WTC11 (cell line): ENCODE measurements at regions not wholly inside any gene's neighbourhood (a gene's known extent, or its start where the extent isn't known, plus 50 kb on each side); places are given as distances from the start of the nearest gene placed in this dataset.

Experiments
- ATAC-seq: fragments of 200-7000 bp; cut with Tn5 transposase; 2 replicates; pipeline ENCODE4 v1.10.0; 2021; ENCODE audit warnings: mild to moderate bottlenecking, moderate library complexity
- CTCF ChIA-PET: fragments of 300-600 bp; sonication (Branson Sonifier 250); formaldehyde crosslinking; loops from one replicate; lab custom pipeline; 2021; ENCODE audit warnings: antibody characterized with exemption; lab: Charles Lee
- POLR2A ChIA-PET: fragments of 350-600 bp; sonication (Branson Sonifier 250); formaldehyde crosslinking; loops from one replicate; lab custom pipeline; 2021; ENCODE audit warnings: antibody characterized with exemption; lab: Charles Lee
- DNase-seq: peaks from one replicate; pipeline ENCODE4 v3.0.0; 2021; ENCODE audit warnings: low spot score
- H3K27ac Mint-ChIP-seq: 2 replicates; pipeline ENCODE4 v1.8.0; 2021; ENCODE audit warnings: mixed read lengths
- H3K27me3 Mint-ChIP-seq: 2 replicates; pipeline ENCODE4 v1.8.0; 2021; ENCODE audit warnings: low read depth, mild to moderate bottlenecking, moderate library complexity, mixed read lengths
- H3K36me3 Mint-ChIP-seq: 2 replicates; pipeline ENCODE4 v1.8.0; 2021; ENCODE audit warnings: mixed read lengths
- H3K4me1 Mint-ChIP-seq: 2 replicates; pipeline ENCODE4 v1.8.0; 2022; ENCODE audit warnings: mixed read lengths
- H3K4me3 Mint-ChIP-seq: 2 replicates; pipeline ENCODE4 v1.8.0; 2021; ENCODE audit warnings: mild to moderate bottlenecking, moderate library complexity, mixed read lengths
- H3K9me3 Mint-ChIP-seq: 2 replicates; pipeline ENCODE4 v1.8.0; 2021; ENCODE audit warnings: mixed read lengths
- EMX1 ChIP-seq: fragments of 250-450 bp; sonication (Bioruptor Pico); IDR thresholded peaks from 2 replicates; pipeline ENCODE4 v1.8.0; 2021; ENCODE audit warnings: mild to moderate bottlenecking
- ESRRA ChIP-seq: sonication (generic); formaldehyde crosslinking; IDR thresholded peaks from 2 replicates; pipeline ENCODE4 v1.8.1; 2022; ENCODE audit warnings: mild to moderate bottlenecking, missing genetic modification reagents, borderline replicate concordance
- FOXK1 ChIP-seq: sonication (generic); formaldehyde crosslinking; IDR thresholded peaks from 2 replicates; pipeline ENCODE4 v1.8.0; 2022; ENCODE audit warnings: mild to moderate bottlenecking, moderate library complexity, missing genetic modification reagents
- GABPB1 ChIP-seq: sonication (generic); formaldehyde crosslinking; IDR thresholded peaks from 2 replicates; pipeline ENCODE4 v1.8.1; 2023; ENCODE audit warnings: mild to moderate bottlenecking, missing genetic modification reagents
- IRF2 ChIP-seq: sonication (generic); formaldehyde crosslinking; IDR thresholded peaks from 2 replicates; pipeline ENCODE4 v1.8.0; 2022; ENCODE audit warnings: low read depth, missing genetic modification reagents, borderline replicate concordance
- MXD4 ChIP-seq: fragments of 250-450 bp; sonication (Bioruptor Pico); IDR thresholded peaks from 2 replicates; pipeline ENCODE4 v1.8.0; 2021; ENCODE audit warnings: mild to moderate bottlenecking, moderate library complexity, borderline replicate concordance
- NFATC4 ChIP-seq: fragments of 250-450 bp; sonication (Bioruptor Pico); IDR thresholded peaks from 2 replicates; pipeline ENCODE4 v1.9.0; 2021; ENCODE audit warnings: mild to moderate bottlenecking
- NR1H2 ChIP-seq: sonication (generic); formaldehyde crosslinking; IDR thresholded peaks from 2 replicates; pipeline ENCODE4 v1.9.0; 2021; ENCODE audit warnings: mild to moderate bottlenecking, moderate library complexity, missing genetic modification reagents
- TEAD1 ChIP-seq: sonication (generic); formaldehyde crosslinking; IDR thresholded peaks from 2 replicates; pipeline ENCODE4 v1.8.0; 2022; ENCODE audit warnings: mild to moderate bottlenecking, missing genetic modification reagents
- ZNF219 ChIP-seq: sonication (generic); formaldehyde crosslinking; IDR thresholded peaks from 2 replicates; pipeline ENCODE4 v1.8.0; 2023; ENCODE audit warnings: missing genetic modification reagents, mild to moderate bottlenecking, borderline replicate concordance
- ZNF671 ChIP-seq: fragments of 250-450 bp; sonication (Bioruptor Pico); IDR thresholded peaks from 2 replicates; pipeline ENCODE4 v1.8.0; 2021; ENCODE audit warnings: mild to moderate bottlenecking
- TF ChIP-seq, protein P1 (sequence below): sonication (generic); formaldehyde crosslinking; IDR thresholded peaks from 2 replicates; pipeline ENCODE4 v1.8.0; 2022; ENCODE audit warnings: mild to moderate bottlenecking, missing genetic modification reagents
- TF ChIP-seq, protein P2 (sequence below): fragments of 200-600 bp; IDR thresholded peaks from 2 replicates; pipeline ENCODE4 v1.8.0; 2022; ENCODE audit warnings: antibody characterized with exemption
- TF ChIP-seq, protein P3 (sequence below): fragments of 250-450 bp; sonication (Bioruptor Pico); conservative IDR thresholded peaks from 2 replicates; pipeline ENCODE4 v1.9.0; 2021; ENCODE audit warnings: mild to moderate bottlenecking
- TF ChIP-seq, protein P4 (sequence below): sonication (generic); formaldehyde crosslinking; conservative IDR thresholded peaks from 2 replicates; pipeline ENCODE4 v1.8.1; 2022; ENCODE audit warnings: mild to moderate bottlenecking, missing genetic modification reagents
- TF ChIP-seq, protein P5 (sequence below): sonication (generic); formaldehyde crosslinking; IDR thresholded peaks from 2 replicates; pipeline ENCODE4 v1.8.1; 2022; ENCODE audit warnings: low read depth, missing genetic modification reagents, borderline replicate concordance
- TF ChIP-seq, protein P6 (sequence below): fragments of 250-450 bp; sonication (Bioruptor Pico); IDR thresholded peaks from 2 replicates; pipeline ENCODE4 v2.1.2; 2022; ENCODE audit warnings: mild to moderate bottlenecking, moderate library complexity

DNA sequence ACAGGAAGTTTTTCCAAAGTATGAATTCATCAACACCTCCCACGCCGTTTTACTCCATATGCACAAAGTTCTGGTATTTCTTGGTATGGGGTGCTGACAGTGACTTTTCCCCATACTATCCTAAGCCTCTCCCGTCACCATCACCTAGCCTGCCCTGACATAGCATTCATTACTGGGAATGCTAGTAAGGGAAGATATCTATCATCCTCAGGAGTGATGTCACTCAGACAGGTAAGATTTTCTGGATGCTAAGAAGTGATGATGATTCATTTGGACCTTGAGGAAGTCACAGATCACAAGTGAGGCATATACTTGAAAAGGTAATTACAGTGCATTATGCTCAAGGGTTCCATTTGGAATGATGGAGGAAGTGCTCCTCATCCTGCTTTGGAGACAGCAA is 355.1 kb upstream of the STAC start:
- Mint-ChIP-seq H3K9me3 (peaks cover 15% of the 10 kb centered on the region; the same call in 1 of the 2 replicates), H3K4me3 (no peak overlapping the region), H3K36me3 (no peaks in the 10 kb centered on the region), H3K4me1 (no peaks in the 10 kb centered on the region), H3K27ac (no peak overlapping the region), H3K27me3 (no peaks in the 10 kb centered on the region)
- no peak for DNase-seq
- ChIA-PET CTCF (no interaction called here), POLR2A (interaction anchor here (0.5 kb wide), 1 partner anchor 503 kb away, joined by 3 read pairs; no protein-coding TSS in a partner anchor)
- ATAC-seq, result no peak
- TF ChIP-seq ZNF219 (CRISPR knock-in tag) (no peak), IRF2 (CRISPR knock-in tag) (no peak)

DNA sequence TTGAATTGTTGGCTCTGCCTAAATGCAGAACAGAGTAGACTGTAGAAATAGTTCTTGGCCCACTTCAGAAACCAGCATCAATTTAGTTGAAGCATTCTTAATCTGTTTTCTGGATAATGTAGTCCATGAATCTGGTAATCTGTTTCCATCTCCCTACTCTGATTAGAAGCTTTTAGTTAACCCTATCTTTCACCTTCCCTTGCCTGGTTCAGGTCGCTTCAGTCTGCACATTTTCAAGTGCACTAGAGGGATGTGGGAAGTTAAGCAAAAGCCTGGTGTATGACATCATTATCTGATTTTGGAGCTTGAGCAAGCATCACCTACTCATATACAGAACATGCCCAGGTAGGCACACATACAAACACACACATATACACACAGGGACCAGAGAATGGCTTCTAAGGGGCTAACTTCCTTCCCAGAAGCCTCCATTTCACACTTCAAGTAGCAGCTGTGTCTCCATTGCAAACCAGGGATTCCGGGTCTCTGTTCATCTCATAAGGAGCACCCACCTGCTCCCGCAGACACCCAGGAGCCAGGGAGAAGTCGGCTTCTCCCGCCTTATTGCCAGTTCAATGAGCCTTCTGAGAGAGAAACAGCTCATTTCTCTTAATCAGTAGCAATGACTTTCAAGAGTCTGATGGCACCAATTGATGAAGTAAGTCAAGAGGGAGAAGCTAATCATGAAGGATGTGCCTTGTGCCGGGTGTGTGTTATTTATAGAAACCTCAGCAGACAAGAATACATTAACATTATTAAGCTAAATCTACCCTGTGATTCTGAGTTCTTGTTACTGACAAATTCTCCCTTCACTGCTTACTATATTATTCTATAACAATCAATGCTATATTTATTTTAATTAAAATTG is 347.9 kb upstream of the STAC start:
- Mint-ChIP-seq H3K9me3 (peaks cover 29% of the 10 kb centered on the region), H3K27ac (no peak overlapping the region), H3K4me1 (peaks cover 4% of the 10 kb centered on the region; the same call in 1 of the 2 replicates), H3K36me3 (peaks cover 6% of the 10 kb centered on the region), H3K27me3 (no peaks in the 10 kb centered on the region), H3K4me3 (no peak overlapping the region)
- DNase-seq (no peak), ATAC-seq (no peak)
- ChIA-PET CTCF (no interaction called here), POLR2A (no interaction called here)
- no peak for TF ChIP-seq MXD4 (CRISPR knock-in tag)
- no peak for TF ChIP-seq ZNF671 (CRISPR knock-in tag)
- TF ChIP-seq ESRRA (CRISPR knock-in tag), result no peak

DNA sequence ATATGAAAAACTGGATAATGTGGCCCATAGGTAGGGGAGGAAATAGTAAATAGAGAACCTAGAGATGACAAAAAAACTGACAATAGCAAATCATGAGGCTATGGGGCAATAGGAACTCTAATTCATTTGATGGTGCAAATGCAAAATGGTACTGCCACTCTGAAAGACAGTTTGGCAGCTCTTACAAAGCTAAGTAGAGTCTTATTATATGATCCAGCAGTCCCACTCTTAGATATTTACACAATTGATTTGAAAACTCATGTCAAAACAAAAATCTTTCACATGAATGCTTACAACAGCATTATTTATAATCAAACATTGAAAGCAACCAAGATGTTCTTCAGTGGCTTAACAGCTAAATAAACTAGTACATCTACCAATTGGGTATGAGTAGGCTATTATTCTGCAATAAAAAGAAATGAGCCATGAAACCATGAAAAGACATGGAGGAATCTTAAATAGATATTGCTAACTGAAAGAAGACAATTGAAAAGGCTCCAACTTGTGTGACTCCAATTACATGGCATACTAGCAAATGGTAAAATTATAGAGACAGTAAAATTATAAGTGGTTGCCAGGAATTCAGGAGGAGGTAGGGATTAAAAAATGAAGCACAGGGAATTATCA is 321.8 kb upstream of the STAC start:
- ChIA-PET CTCF (no interaction called here), POLR2A (no interaction called here)
- Mint-ChIP-seq H3K9me3 (peaks cover 23% of the 10 kb centered on the region), H3K4me3 (no peak overlapping the region), H3K27me3 (no peaks in the 10 kb centered on the region), H3K27ac (no peak overlapping the region), H3K36me3 (peaks cover 13% of the 10 kb centered on the region), H3K4me1 (no peaks in the 10 kb centered on the region)
- no peak for DNase-seq
- no peak for ATAC-seq
- TF ChIP-seq NFATC4 (CRISPR knock-in tag) (no peak), NR1H2 (CRISPR knock-in tag) (no peak), ZNF219 (CRISPR knock-in tag) (no peak), EMX1 (CRISPR knock-in tag) (no peak), IRF2 (CRISPR knock-in tag) (no peak), TEAD1 (CRISPR knock-in tag) (no peak), FOXK1 (CRISPR knock-in tag) (no peak), GABPB1 (CRISPR knock-in tag) (no peak)
- TF ChIP-seq, protein P1, sequence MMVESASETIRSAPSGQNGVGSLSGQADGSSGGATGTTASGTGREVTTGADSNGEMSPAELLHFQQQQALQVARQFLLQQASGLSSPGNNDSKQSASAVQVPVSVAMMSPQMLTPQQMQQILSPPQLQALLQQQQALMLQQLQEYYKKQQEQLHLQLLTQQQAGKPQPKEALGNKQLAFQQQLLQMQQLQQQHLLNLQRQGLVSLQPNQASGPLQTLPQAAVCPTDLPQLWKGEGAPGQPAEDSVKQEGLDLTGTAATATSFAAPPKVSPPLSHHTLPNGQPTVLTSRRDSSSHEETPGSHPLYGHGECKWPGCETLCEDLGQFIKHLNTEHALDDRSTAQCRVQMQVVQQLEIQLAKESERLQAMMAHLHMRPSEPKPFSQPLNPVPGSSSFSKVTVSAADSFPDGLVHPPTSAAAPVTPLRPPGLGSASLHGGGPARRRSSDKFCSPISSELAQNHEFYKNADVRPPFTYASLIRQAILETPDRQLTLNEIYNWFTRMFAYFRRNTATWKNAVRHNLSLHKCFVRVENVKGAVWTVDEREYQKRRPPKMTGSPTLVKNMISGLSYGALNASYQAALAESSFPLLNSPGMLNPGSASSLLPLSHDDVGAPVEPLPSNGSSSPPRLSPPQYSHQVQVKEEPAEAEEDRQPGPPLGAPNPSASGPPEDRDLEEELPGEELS (CRISPR knock-in tag), result no peak
- TF ChIP-seq, protein P2, sequence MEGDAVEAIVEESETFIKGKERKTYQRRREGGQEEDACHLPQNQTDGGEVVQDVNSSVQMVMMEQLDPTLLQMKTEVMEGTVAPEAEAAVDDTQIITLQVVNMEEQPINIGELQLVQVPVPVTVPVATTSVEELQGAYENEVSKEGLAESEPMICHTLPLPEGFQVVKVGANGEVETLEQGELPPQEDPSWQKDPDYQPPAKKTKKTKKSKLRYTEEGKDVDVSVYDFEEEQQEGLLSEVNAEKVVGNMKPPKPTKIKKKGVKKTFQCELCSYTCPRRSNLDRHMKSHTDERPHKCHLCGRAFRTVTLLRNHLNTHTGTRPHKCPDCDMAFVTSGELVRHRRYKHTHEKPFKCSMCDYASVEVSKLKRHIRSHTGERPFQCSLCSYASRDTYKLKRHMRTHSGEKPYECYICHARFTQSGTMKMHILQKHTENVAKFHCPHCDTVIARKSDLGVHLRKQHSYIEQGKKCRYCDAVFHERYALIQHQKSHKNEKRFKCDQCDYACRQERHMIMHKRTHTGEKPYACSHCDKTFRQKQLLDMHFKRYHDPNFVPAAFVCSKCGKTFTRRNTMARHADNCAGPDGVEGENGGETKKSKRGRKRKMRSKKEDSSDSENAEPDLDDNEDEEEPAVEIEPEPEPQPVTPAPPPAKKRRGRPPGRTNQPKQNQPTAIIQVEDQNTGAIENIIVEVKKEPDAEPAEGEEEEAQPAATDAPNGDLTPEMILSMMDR, result no peak
- TF ChIP-seq, protein P3, sequence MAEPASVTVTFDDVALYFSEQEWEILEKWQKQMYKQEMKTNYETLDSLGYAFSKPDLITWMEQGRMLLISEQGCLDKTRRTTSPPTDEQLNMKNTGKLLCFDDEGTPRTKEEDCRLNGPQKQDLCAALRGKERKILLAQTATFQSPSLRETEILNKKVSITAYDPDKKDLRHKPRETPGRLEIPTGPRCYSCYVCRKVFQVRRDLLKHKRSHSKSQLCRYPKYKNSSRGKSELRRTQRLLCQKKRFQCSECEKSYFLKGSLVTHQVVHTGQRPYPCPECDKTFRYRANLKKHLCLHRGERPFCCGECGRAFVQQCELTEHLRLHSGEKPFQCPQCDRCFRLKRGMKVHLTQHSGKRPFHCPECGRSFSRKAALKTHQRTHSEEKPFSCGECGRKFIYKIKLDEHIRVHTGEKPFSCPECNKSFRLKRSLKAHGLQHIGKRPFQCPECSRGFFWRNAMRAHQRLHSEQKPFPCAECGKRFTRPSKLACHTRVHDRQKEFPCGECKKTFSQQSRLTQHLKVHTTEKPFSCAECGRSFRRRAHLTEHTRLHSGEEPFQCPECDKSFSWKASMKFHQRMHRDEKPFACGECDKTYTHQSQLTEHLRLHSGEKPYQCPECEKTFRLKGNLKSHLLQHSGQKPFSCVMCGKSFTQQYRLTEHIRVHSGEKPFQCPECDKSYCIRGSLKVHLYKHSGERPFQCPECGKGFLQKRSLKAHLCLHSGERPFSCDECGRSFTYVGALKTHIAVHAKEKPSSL (CRISPR knock-in tag), result no peak
- TF ChIP-seq, protein P4, sequence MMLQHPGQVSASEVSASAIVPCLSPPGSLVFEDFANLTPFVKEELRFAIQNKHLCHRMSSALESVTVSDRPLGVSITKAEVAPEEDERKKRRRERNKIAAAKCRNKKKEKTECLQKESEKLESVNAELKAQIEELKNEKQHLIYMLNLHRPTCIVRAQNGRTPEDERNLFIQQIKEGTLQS, result no peak
- TF ChIP-seq, protein P5, sequence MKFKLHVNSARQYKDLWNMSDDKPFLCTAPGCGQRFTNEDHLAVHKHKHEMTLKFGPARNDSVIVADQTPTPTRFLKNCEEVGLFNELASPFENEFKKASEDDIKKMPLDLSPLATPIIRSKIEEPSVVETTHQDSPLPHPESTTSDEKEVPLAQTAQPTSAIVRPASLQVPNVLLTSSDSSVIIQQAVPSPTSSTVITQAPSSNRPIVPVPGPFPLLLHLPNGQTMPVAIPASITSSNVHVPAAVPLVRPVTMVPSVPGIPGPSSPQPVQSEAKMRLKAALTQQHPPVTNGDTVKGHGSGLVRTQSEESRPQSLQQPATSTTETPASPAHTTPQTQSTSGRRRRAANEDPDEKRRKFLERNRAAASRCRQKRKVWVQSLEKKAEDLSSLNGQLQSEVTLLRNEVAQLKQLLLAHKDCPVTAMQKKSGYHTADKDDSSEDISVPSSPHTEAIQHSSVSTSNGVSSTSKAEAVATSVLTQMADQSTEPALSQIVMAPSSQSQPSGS, result no peak
- TF ChIP-seq, protein P6, sequence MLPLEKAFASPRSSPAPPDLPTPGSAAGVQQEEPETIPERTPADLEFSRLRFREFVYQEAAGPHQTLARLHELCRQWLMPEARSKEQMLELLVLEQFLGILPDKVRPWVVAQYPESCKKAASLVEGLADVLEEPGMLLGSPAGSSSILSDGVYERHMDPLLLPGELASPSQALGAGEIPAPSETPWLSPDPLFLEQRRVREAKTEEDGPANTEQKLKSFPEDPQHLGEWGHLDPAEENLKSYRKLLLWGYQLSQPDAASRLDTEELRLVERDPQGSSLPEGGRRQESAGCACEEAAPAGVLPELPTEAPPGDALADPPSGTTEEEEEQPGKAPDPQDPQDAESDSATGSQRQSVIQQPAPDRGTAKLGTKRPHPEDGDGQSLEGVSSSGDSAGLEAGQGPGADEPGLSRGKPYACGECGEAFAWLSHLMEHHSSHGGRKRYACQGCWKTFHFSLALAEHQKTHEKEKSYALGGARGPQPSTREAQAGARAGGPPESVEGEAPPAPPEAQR (CRISPR knock-in tag), result no peak
